SK-N-SH (cell line): ENCODE measurements at regions not wholly inside any gene's neighbourhood (a gene's known extent, or its start where the extent isn't known, plus 50 kb on each side); places are given as distances from the start of the nearest gene placed in this dataset.

Experiments
- CTCF ChIA-PET: fragments of 300-600, 350-600 bp; formaldehyde crosslinking; extraction: SDS; loops from one replicate; lab custom pipeline; 2021; lab: Yijun Ruan, JAX
- POLR2A ChIA-PET: fragments of 350-600 bp; sonication (Branson Sonifier 250); formaldehyde crosslinking; extraction: SDS; loops from one replicate; lab custom pipeline; 2020; ENCODE audit warnings: antibody characterized with exemption, inconsistent platforms; lab: Yijun Ruan, JAX
- DNase-seq: peaks from one replicate; pipeline ENCODE4 v3.0.0; 2012
- H2AFZ ChIP-seq: fragments of 200-600 bp; sonication (generic); 2 replicates; pipeline ENCODE4 v1.8.1; 2016; ENCODE audit warnings: antibody characterized with exemption, mild to moderate bottlenecking, low read depth
- H3F3A ChIP-seq: fragments of 200-600 bp; sonication (generic); replicated peaks from 2 replicates; pipeline ENCODE3; 2016; ENCODE audit warnings: antibody characterized with exemption, mild to moderate bottlenecking; ENCODE audit not compliant: insufficient read depth
- H3K27ac ChIP-seq, 2 experiments: fragments of 200-500 bp in 1 of 2; fragments of 200-600 bp in 1 of 2; sonication (Bioruptor generic) in 1 of 2; sonication (generic), shearing (Covaris generic) in 1 of 2; 2 replicates each; pipeline versions ENCODE4 v1.5.1 to v1.6.1; 2014 to 2016; ENCODE audit warnings: low read depth in 2 of 2, inconsistent platforms in 1 of 2, low read length in 1 of 2, mild to moderate bottlenecking in 1 of 2, mixed read lengths in 1 of 2
- H3K27me3 ChIP-seq: fragments of 200-600 bp; sonication (generic), shearing (Covaris generic); 2 replicates; pipeline ENCODE4 v1.6.1; 2016; ENCODE audit warnings: mixed run types; ENCODE audit not compliant: insufficient read depth
- H3K36me3 ChIP-seq, 2 experiments: fragments of 200-500 bp in 1 of 2; fragments of 200-600 bp in 1 of 2; sonication (Bioruptor generic) in 1 of 2; sonication (generic) in 1 of 2; replicated peaks in 1 of 2; 2 replicates each; pipeline versions ENCODE3 to v1.5.1; 2014 to 2016; ENCODE audit warnings: low read length in 1 of 2, mild to moderate bottlenecking in 1 of 2; ENCODE audit not compliant: insufficient read depth in 2 of 2, control insufficient read depth in 1 of 2
- H3K4me1 ChIP-seq, 2 experiments: fragments of 200-500 bp in 1 of 2; fragments of 200-600 bp in 1 of 2; sonication (Bioruptor generic) in 1 of 2; sonication (generic), shearing (Covaris generic) in 1 of 2; 2 replicates each; pipeline versions ENCODE4 v1.5.1 to v1.6.1; 2014 to 2016; ENCODE audit warnings: low read depth in 1 of 2, low read length in 1 of 2, mixed run types in 1 of 2; ENCODE audit not compliant: insufficient read depth in 2 of 2, control insufficient read depth in 1 of 2
- H3K4me2 ChIP-seq: fragments of 200-600 bp; sonication (generic), shearing (Covaris generic); 2 replicates; pipeline ENCODE4 v1.6.1; 2017; ENCODE audit warnings: mixed run types
- H3K4me3 ChIP-seq, 2 experiments: fragments of 200-500 bp in 1 of 2; fragments of 200-600 bp in 1 of 2; sonication (Bioruptor generic) in 1 of 2; sonication (generic), shearing (Covaris generic) in 1 of 2; 2 replicates each; pipeline versions ENCODE4 v1.5.1 to v1.8.1; 2014 to 2016; ENCODE audit warnings: low read depth in 2 of 2, inconsistent platforms in 1 of 2, low read length in 1 of 2, mild to moderate bottlenecking in 1 of 2, mixed read lengths in 1 of 2, moderate library complexity in 1 of 2
- H3K79me2 ChIP-seq: fragments of 200-600 bp; sonication (generic); 2 replicates; pipeline ENCODE4 v1.8.1; 2017; ENCODE audit warnings: mild to moderate bottlenecking; ENCODE audit not compliant: insufficient read depth
- H3K9ac ChIP-seq: fragments of 200-600 bp; sonication (generic); 2 replicates; pipeline ENCODE4 v1.6.1; 2017; ENCODE audit warnings: mixed run types
- H3K9me2 ChIP-seq: fragments of 200-600 bp; sonication (generic); 2 replicates; pipeline ENCODE4 v1.6.1; 2017; ENCODE audit warnings: mixed run types
- H3K9me3 ChIP-seq: fragments of 200-600 bp; sonication (generic); 2 replicates; pipeline ENCODE4 v1.6.1; 2017; ENCODE audit warnings: mixed run types, mild to moderate bottlenecking, moderate library complexity
- H4K20me1 ChIP-seq: fragments of 200-600 bp; sonication (generic); 2 replicates; pipeline ENCODE4 v1.6.1; 2017; ENCODE audit warnings: mild to moderate bottlenecking, mixed run types; ENCODE audit not compliant: insufficient read depth
- CHD2 ChIP-seq: fragments of 150-350 bp; IDR thresholded peaks from 2 replicates; pipeline ENCODE4 v1.6.1; 2018; ENCODE audit warnings: low read length; ENCODE audit not compliant: partially characterized antibody
- ELF1 ChIP-seq: IDR thresholded peaks from 2 replicates; pipeline ENCODE4 v1.4.0; 2012
- EZH2phosphoT487 ChIP-seq: fragments of 200-600 bp; sonication (generic); IDR thresholded peaks from 2 replicates; pipeline ENCODE4 v1.6.1; 2017; ENCODE audit warnings: low read depth, mixed run types, mild to moderate bottlenecking, antibody characterized with exemption, moderate library complexity, borderline replicate concordance
- FOSL2 ChIP-seq: IDR thresholded peaks from 2 replicates; pipeline ENCODE4 v1.4.0; 2012; ENCODE audit warnings: low read depth, mild to moderate bottlenecking, moderate library complexity, borderline replicate concordance
- FOXM1 ChIP-seq: IDR thresholded peaks from 2 replicates; pipeline ENCODE4 v1.4.0; 2012; ENCODE audit warnings: low read depth, mild to moderate bottlenecking
- GATA2 ChIP-seq: sonication (generic); formaldehyde crosslinking; IDR thresholded peaks from 2 replicates; pipeline ENCODE4 v1.5.0; 2020; ENCODE audit warnings: mild to moderate bottlenecking, missing genetic modification reagents
- JUND ChIP-seq: IDR thresholded peaks from 2 replicates; pipeline ENCODE4 v1.4.0; 2012
- MEF2A ChIP-seq: IDR thresholded peaks from 2 replicates; pipeline ENCODE4 v1.4.0; 2012; ENCODE audit warnings: low read depth, borderline replicate concordance
- NRF1 ChIP-seq: IDR thresholded peaks from 2 replicates; pipeline ENCODE4 v1.6.1; 2012; ENCODE audit warnings: low read depth, mild to moderate bottlenecking, low read length
- POLR2AphosphoS5 ChIP-seq: IDR thresholded peaks from 2 replicates; pipeline ENCODE4 v1.6.1; 2012; ENCODE audit warnings: low read depth, low read length
- RAD21 ChIP-seq: IDR thresholded peaks from 2 replicates; pipeline ENCODE4 v1.6.1; 2012; ENCODE audit warnings: mild to moderate bottlenecking, low read length
- RCOR1 ChIP-seq: fragments of 150-350 bp; IDR thresholded peaks from 2 replicates; pipeline ENCODE4 v1.6.1; 2017; ENCODE audit warnings: antibody characterized with exemption, low read length
- RFX5 ChIP-seq: IDR thresholded peaks from 2 replicates; pipeline ENCODE4 v1.6.1; 2012; ENCODE audit warnings: mild to moderate bottlenecking, improper control_type of control experiment, low read length
- SMC3 ChIP-seq: IDR thresholded peaks from 2 replicates; pipeline ENCODE4 v1.6.1; 2012; ENCODE audit warnings: low read depth, low read length, improper control_type of control experiment
- TEAD4 ChIP-seq: IDR thresholded peaks from 2 replicates; pipeline ENCODE4 v1.4.0; 2012; ENCODE audit warnings: mild to moderate bottlenecking, borderline replicate concordance; ENCODE audit not compliant: insufficient read depth
- YY1 ChIP-seq: IDR thresholded peaks from 2 replicates; pipeline ENCODE4 v1.4.0; 2012; ENCODE audit warnings: low read depth, mild to moderate bottlenecking
- WGBS: methylation state at CpG from one replicate; pipeline ENCODE4 v1.1.6; 2017; ENCODE audit warnings: low lambda C conversion rate; 5-methylcytosine and 5-hydroxymethylcytosine counted together
- TF ChIP-seq, protein P1 (sequence below): fragments of 200-600 bp; sonication (generic); IDR thresholded peaks from 2 replicates; pipeline ENCODE4 v1.6.1; 2017; ENCODE audit warnings: antibody characterized with exemption, mild to moderate bottlenecking, moderate library complexity
- TF ChIP-seq, protein P2 (sequence below): fragments of 150-350 bp; IDR thresholded peaks from 2 replicates; pipeline ENCODE4 v1.6.1; 2017; ENCODE audit warnings: antibody characterized with exemption, low read length, low read depth, borderline replicate concordance
- TF ChIP-seq, protein P3 (sequence below): IDR thresholded peaks from 2 replicates; pipeline ENCODE4; 2012
- TF ChIP-seq, protein P4 (sequence below): IDR thresholded peaks from 2 replicates; pipeline ENCODE4 v1.4.0; 2012; ENCODE audit warnings: low read depth, borderline replicate concordance

DNA sequence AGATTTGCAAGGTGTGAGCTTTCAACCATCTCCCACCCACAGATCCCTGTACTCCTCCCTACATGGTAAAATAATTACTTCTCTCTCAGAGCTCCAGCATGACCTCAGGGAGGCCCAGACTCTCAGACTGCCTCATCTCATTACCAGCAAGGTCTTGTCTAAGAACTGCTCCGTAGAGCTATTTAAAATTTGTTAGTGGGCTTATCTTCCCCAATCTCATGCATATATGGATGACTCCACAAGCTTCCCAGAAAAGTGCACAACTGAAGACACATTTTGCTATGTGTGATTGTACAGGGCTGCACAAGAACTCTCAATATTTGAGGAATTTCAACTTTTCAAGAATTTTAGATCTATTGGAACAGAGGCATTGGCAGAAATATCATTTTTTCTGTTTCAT is 230.3 kb downstream of the CSNK2A3 start (continued):
- TF ChIP-seq, protein P1, sequence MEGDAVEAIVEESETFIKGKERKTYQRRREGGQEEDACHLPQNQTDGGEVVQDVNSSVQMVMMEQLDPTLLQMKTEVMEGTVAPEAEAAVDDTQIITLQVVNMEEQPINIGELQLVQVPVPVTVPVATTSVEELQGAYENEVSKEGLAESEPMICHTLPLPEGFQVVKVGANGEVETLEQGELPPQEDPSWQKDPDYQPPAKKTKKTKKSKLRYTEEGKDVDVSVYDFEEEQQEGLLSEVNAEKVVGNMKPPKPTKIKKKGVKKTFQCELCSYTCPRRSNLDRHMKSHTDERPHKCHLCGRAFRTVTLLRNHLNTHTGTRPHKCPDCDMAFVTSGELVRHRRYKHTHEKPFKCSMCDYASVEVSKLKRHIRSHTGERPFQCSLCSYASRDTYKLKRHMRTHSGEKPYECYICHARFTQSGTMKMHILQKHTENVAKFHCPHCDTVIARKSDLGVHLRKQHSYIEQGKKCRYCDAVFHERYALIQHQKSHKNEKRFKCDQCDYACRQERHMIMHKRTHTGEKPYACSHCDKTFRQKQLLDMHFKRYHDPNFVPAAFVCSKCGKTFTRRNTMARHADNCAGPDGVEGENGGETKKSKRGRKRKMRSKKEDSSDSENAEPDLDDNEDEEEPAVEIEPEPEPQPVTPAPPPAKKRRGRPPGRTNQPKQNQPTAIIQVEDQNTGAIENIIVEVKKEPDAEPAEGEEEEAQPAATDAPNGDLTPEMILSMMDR, result no peak
- TF ChIP-seq NRF1, result no peak
- TF ChIP-seq MEF2A, result no peak
- TF ChIP-seq TEAD4, result no peak
- TF ChIP-seq, protein P2, sequence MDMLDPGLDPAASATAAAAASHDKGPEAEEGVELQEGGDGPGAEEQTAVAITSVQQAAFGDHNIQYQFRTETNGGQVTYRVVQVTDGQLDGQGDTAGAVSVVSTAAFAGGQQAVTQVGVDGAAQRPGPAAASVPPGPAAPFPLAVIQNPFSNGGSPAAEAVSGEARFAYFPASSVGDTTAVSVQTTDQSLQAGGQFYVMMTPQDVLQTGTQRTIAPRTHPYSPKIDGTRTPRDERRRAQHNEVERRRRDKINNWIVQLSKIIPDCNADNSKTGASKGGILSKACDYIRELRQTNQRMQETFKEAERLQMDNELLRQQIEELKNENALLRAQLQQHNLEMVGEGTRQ, result no peak

DNA sequence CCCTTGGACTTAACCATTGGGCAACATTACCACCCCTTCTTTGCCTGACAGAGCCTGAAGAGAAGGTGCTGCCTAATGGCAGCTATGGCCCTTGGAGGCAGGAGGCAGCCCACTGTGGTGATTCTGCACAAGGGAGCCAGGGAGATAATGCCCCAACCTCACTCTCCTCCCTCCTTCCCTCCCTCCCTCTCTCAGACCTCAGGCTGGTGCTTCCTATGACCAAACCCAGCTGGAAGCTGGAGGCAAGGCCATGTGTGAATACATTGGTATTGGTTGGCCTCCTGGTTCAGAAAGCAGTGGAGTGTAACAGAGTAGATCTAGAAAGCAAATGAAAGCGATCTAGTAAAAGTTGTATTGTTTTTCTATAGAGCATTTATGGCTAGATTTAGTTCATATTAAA is 233.1 kb downstream of the CSNK2A3 start:
- H3K4me3 ChIP-seq, result no peak overlapping the region
- ChIA-PET CTCF (no interaction called here), POLR2A (no interaction called here)
- H3K9ac ChIP-seq, result no peak overlapping the region
- H3K9me2 ChIP-seq, result no peaks in the 10 kb centered on the region
- H3K79me2 ChIP-seq, result no peaks in the 10 kb centered on the region
- no peaks in the 10 kb centered on the region; a peak in 1 of 4 replicates for H3K4me1 ChIP-seq
- no peaks in the 10 kb centered on the region for H3K36me3 ChIP-seq
- H3K27ac ChIP-seq, result no peak overlapping the region
- TF ChIP-seq RAD21 (no peak), FOSL2 (no peak), EZH2phosphoT487 (no peak), TEAD4 (no peak), MEF2A (no peak), FOXM1 (no peak), JUND (no peak), NRF1 (no peak), CHD2 (no peak), RFX5 (no peak), SMC3 (no peak), RCOR1 (no peak), GATA2 (CRISPR knock-in tag) (no peak), YY1 (no peak), ELF1 (no peak), POLR2AphosphoS5 (no peak)
- TF ChIP-seq, protein P1, result no peak
- TF ChIP-seq, protein P3, sequence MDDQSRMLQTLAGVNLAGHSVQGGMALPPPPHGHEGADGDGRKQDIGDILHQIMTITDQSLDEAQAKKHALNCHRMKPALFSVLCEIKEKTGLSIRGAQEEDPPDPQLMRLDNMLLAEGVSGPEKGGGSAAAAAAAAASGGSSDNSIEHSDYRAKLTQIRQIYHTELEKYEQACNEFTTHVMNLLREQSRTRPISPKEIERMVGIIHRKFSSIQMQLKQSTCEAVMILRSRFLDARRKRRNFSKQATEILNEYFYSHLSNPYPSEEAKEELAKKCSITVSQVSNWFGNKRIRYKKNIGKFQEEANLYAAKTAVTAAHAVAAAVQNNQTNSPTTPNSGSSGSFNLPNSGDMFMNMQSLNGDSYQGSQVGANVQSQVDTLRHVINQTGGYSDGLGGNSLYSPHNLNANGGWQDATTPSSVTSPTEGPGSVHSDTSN, result no peak
- TF ChIP-seq, protein P4, sequence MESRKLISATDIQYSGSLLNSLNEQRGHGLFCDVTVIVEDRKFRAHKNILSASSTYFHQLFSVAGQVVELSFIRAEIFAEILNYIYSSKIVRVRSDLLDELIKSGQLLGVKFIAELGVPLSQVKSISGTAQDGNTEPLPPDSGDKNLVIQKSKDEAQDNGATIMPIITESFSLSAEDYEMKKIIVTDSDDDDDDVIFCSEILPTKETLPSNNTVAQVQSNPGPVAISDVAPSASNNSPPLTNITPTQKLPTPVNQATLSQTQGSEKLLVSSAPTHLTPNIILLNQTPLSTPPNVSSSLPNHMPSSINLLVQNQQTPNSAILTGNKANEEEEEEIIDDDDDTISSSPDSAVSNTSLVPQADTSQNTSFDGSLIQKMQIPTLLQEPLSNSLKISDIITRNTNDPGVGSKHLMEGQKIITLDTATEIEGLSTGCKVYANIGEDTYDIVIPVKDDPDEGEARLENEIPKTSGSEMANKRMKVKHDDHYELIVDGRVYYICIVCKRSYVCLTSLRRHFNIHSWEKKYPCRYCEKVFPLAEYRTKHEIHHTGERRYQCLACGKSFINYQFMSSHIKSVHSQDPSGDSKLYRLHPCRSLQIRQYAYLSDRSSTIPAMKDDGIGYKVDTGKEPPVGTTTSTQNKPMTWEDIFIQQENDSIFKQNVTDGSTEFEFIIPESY, result no peak
- H4K20me1 ChIP-seq, result no peaks in the 10 kb centered on the region
- no peak for DNase-seq
- H3K4me2 ChIP-seq, result no peak overlapping the region
- H3K27me3 ChIP-seq, result no peaks in the 10 kb centered on the region
- H2AFZ ChIP-seq, result no peak overlapping the region
- no peaks in the 10 kb centered on the region for H3F3A ChIP-seq
- WGBS, result 33% methylated on average over 1 of the region's 1 CpG
- no peaks in the 10 kb centered on the region for H3K9me3 ChIP-seq
